ENCODE measurements at regions not wholly inside any gene's neighbourhood (a gene's known extent, or its start where the extent isn't known, plus 50 kb on each side); places are given as distances from the start of the nearest gene placed in this dataset.

DNA sequence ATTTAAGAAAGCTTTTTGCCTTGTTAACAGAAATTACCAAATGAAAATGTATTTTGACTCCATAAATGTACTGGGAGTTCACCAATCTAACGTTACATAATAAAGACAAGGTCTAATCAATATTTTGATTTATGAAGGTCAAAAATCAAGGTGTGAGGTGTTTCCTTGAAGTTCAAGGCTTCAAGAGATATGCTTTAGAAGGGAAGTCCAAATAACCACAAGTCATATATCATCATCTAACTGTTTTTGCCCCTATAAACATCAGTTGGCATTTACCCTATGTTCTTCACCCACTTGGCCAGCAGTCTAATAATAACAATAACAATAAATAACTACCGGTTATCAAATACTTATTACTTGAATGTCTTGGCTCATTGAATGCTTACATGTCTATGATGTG is 196.1 kb upstream of the ID2 start:
- Mint-ChIP-seq H3K9me3 (no peaks in the 10 kb centered on the region), H3K27me3 (no peaks in the 10 kb centered on the region), H3K4me3 (peak overlapping the region; percentile 50 to 94 (median 76)), H3K27ac (peak overlapping the region; percentile 10 to 93 (median 12)), H3K4me1 (peaks cover 27 to 81% (median 52%) of the 10 kb centered on the region in 4 donors), H3K36me3 (no peaks in the 10 kb centered on the region)
- Histone ChIP-seq H3K27me3 (ENCODE audit: control insufficient read depth, insufficient read depth, low read length) (no peaks in the 10 kb centered on the region), H3K36me3 (ENCODE audit: control insufficient read depth, insufficient read depth, low read length) (no peaks in the 10 kb centered on the region), H3K27ac (ENCODE audit: insufficient read depth, low read length, poor library complexity, severe bottlenecking) (peak overlapping the region; percentile 88), H3K9me3 (ENCODE audit: control insufficient read depth in 2 of 2, low read length in 2 of 2) (no peaks in the 10 kb centered on the region), H3K4me1 (ENCODE audit: control insufficient read depth, insufficient read depth, low read length, poor library complexity, severe bottlenecking) (peaks cover 66% of the 10 kb centered on the region), H3K4me3 (ENCODE audit: low read depth, low read length) (peak overlapping the region; percentile 68)
- ATAC-seq (ENCODE audit: low read depth in 2 of 2) (no peak), DNase-seq (no peak)

DNA sequence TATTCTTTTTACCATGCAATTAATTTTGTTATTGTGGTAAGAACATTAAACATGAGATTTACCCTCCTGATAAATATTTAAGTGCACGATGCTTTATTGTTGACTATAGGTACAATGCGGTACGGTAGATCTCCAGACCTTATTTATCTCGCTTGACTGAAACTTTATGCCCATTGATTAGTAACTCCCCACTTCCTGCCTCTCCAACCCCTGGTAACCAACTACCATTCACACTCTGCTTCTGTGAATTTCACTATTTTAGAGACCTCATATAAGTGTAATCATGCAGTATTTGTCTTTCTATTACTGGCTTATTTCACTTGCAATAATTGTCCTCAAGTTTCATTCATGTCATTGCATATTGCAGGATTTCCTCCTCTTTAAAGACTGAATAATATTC is 195.7 kb upstream of the ID2 start:
- no peaks in the 10 kb centered on the region for H3K36me3 ChIP-seq (ENCODE audit: control insufficient read depth, insufficient read depth, low read length)
- H3K4me3 Mint-ChIP-seq: peak overlapping the region; percentile 50 to 94 (median 76)
- H3K4me1 ChIP-seq (ENCODE audit: control insufficient read depth, insufficient read depth, low read length, poor library complexity, severe bottlenecking): peaks cover 62% of the 10 kb centered on the region
- H3K4me1 Mint-ChIP-seq: peaks cover 25 to 78% (median 51%) of the 10 kb centered on the region in 4 donors
- no peaks in the 10 kb centered on the region for H3K36me3 Mint-ChIP-seq
- H3K9me3 ChIP-seq (ENCODE audit: control insufficient read depth in 2 of 2, low read length in 2 of 2): no peaks in the 10 kb centered on the region
- no peaks in the 10 kb centered on the region for H3K9me3 Mint-ChIP-seq
- H3K4me3 ChIP-seq (ENCODE audit: low read depth, low read length): peak overlapping the region; percentile 68
- H3K27me3 ChIP-seq (ENCODE audit: control insufficient read depth, insufficient read depth, low read length): no peaks in the 10 kb centered on the region
- peak overlapping the region; percentile 12 to 93 (median 22) for H3K27ac Mint-ChIP-seq
- no peaks in the 10 kb centered on the region for H3K27me3 Mint-ChIP-seq
- peak in 1 of 3 donors; percentile 41 for DNase-seq
- peak overlapping the region; percentile 88 for H3K27ac ChIP-seq (ENCODE audit: insufficient read depth, low read length, poor library complexity, severe bottlenecking)
- ATAC-seq (ENCODE audit: low read depth in 2 of 2): peak in 1 of 2 donors; percentile 23

DNA sequence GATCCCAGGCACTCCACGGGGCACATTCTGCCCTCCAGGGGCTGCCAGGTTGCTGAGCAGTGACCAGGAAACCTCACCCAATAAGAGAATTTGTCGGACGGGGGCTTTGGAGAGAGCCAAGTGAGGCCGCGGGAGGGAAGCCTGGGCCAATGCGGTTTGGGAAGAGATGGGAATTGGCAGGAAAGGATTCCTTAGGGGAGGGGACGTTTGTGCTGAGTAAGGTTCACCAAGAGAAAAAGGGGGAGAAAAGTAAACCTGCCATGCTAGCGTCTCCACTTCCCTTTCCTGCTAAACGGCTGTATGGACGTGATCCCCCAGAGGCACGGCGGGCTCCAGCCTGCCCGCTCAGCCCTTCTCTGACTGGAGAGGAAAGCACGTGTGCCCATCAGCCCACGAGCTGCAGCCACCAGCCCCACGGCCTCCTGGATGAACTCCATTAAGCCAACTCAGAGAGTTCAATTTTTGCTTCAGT is 194.4 kb upstream of the ID2 start:
- Mint-ChIP-seq H3K4me1 (peaks cover 19 to 64% (median 44%) of the 10 kb centered on the region in 4 donors), H3K36me3 (no peaks in the 10 kb centered on the region), H3K27me3 (no peaks in the 10 kb centered on the region), H3K27ac (peak overlapping the region; percentile 93 to 96 (median 95)), H3K4me3 (peak overlapping the region; percentile 50 to 94 (median 76)), H3K9me3 (no peaks in the 10 kb centered on the region)
- DNase-seq (no peak), ATAC-seq (ENCODE audit: low read depth in 2 of 2) (peak; percentile 2 to 11)
- Histone ChIP-seq H3K9me3 (ENCODE audit: control insufficient read depth in 2 of 2, low read length in 2 of 2) (no peaks in the 10 kb centered on the region), H3K27ac (ENCODE audit: insufficient read depth, low read length, poor library complexity, severe bottlenecking) (peak overlapping the region; percentile 88), H3K4me3 (ENCODE audit: low read depth, low read length) (peak overlapping the region; percentile 87), H3K27me3 (ENCODE audit: control insufficient read depth, insufficient read depth, low read length) (no peaks in the 10 kb centered on the region), H3K4me1 (ENCODE audit: control insufficient read depth, insufficient read depth, low read length, poor library complexity, severe bottlenecking) (peaks cover 50% of the 10 kb centered on the region), H3K36me3 (ENCODE audit: control insufficient read depth, insufficient read depth, low read length) (no peaks in the 10 kb centered on the region)

DNA sequence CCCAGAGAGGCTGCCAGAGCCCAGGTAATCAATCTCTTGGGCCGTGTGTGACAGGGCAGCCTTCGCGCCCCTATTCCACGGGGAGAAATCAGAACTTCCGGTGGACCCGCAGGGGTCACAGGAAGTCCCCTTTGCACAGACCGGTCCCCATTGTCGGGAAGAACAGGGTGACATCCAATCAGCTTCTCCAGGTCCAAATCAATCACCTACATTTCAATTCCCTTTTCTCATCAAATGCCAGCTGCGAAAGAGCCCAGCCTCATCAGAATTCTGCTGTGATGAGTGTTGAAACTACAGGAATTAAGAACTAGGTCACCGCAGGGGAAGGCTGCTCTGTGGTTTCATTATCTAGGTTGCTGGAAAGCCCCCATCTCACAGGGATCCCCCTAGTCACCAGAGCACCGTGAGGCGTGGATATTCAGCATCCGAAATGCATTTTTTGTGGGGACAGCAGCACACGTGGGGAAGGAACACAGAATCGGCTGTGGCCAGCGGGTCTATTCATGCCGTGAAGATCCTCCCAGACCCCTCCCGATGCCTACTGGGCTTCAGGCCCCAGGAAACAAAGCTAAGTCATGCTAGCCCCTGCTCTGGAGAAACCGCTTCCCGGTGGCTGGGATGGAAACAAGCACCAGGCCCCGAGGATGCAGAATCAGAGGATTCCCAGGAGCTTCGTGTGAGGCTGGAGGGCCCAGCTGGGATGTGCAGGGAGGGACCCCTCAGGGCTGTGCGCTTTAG is 193.7 kb upstream of the ID2 start:
- H3K9me3 ChIP-seq (ENCODE audit: control insufficient read depth in 2 of 2, low read length in 2 of 2): no peaks in the 10 kb centered on the region
- Mint-ChIP-seq H3K27ac (peak overlapping the region; percentile 93 to 96 (median 95)), H3K4me3 (peak overlapping the region; percentile 50 to 94 (median 76)), H3K9me3 (no peaks in the 10 kb centered on the region), H3K27me3 (no peaks in the 10 kb centered on the region), H3K36me3 (no peaks in the 10 kb centered on the region), H3K4me1 (peaks cover 17 to 57% (median 40%) of the 10 kb centered on the region in 4 donors)
- peak; percentile 66 to 73 for ATAC-seq (ENCODE audit: low read depth in 2 of 2)
- no peaks in the 10 kb centered on the region for H3K36me3 ChIP-seq (ENCODE audit: control insufficient read depth, insufficient read depth, low read length)
- DNase-seq: peak; percentile 55 to 60 (median 59)
- no peaks in the 10 kb centered on the region for H3K27me3 ChIP-seq (ENCODE audit: control insufficient read depth, insufficient read depth, low read length)
- H3K4me1 ChIP-seq (ENCODE audit: control insufficient read depth, insufficient read depth, low read length, poor library complexity, severe bottlenecking): peaks cover 46% of the 10 kb centered on the region
- H3K27ac ChIP-seq (ENCODE audit: insufficient read depth, low read length, poor library complexity, severe bottlenecking): peak overlapping the region; percentile 88
- peak overlapping the region; percentile 87 for H3K4me3 ChIP-seq (ENCODE audit: low read depth, low read length)

DNA sequence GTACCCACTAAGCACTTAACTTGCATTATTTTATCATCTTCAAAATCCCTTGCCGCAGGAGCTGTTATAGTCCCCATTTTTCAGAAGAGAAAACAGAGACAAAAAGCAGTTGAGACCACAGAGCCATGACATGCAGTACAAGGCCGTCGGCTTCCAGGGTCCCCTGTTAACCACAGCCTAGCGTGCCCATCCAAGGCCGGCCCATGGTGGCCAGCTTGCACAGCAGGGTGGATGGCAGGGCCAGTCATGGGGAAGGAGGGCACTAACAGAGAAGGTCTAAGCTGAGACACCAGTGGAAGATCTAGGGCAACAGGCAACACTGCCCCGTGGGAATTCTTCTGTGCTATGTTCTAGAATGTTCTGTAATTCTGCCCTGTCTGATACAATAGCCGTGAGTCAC is 192.6 kb upstream of the ID2 start:
- Histone ChIP-seq H3K4me1 (ENCODE audit: control insufficient read depth, insufficient read depth, low read length, poor library complexity, severe bottlenecking) (peaks cover 46% of the 10 kb centered on the region), H3K9me3 (ENCODE audit: control insufficient read depth in 2 of 2, low read length in 2 of 2) (no peaks in the 10 kb centered on the region), H3K27ac (ENCODE audit: insufficient read depth, low read length, poor library complexity, severe bottlenecking) (peak overlapping the region; percentile 88), H3K4me3 (ENCODE audit: low read depth, low read length) (peak overlapping the region; percentile 87), H3K27me3 (ENCODE audit: control insufficient read depth, insufficient read depth, low read length) (no peaks in the 10 kb centered on the region), H3K36me3 (ENCODE audit: control insufficient read depth, insufficient read depth, low read length) (no peaks in the 10 kb centered on the region)
- H3K4me1 Mint-ChIP-seq: peaks cover 17 to 52% (median 39%) of the 10 kb centered on the region in 4 donors
- DNase-seq: no peak
- H3K9me3 Mint-ChIP-seq: no peaks in the 10 kb centered on the region
- peak overlapping the region; percentile 93 to 96 (median 95) for H3K27ac Mint-ChIP-seq
- H3K27me3 Mint-ChIP-seq: no peaks in the 10 kb centered on the region
- ATAC-seq (ENCODE audit: low read depth in 2 of 2): no peak
- H3K4me3 Mint-ChIP-seq: peak overlapping the region; percentile 50 to 94 (median 76)
- no peaks in the 10 kb centered on the region for H3K36me3 Mint-ChIP-seq

DNA sequence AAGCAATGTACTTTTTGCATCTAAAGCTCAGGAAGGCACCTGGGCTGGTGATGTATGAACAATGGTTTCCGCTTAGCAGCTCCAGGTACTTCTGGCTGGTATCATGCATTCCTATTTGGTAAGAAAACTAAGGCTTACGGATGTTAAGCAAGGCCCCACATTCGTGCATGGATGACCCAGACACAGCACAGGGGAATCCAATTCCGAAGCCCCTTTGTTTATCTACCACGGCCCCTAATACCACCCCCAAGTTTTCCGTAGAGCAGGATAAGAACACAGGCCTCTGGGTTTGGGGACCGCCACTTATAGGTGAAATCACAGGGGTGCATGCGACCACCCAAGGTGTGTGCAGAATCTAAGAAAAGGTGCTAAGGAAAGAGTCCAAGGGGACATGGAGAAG is 192.1 kb upstream of the ID2 start:
- ATAC-seq (ENCODE audit: low read depth in 2 of 2) (no peak), DNase-seq (no peak)
- Mint-ChIP-seq H3K9me3 (no peaks in the 10 kb centered on the region), H3K36me3 (no peaks in the 10 kb centered on the region), H3K4me1 (peaks cover 14 to 48% (median 35%) of the 10 kb centered on the region in 4 donors), H3K27me3 (no peaks in the 10 kb centered on the region), H3K27ac (peak overlapping the region in 2 of 3 donors; percentile 95 to 96), H3K4me3 (peak overlapping the region in 2 of 4 donors; percentile 50 to 67)
- H3K27ac ChIP-seq (ENCODE audit: insufficient read depth, low read length, poor library complexity, severe bottlenecking): peak overlapping the region; percentile 88
- H3K9me3 ChIP-seq (ENCODE audit: control insufficient read depth in 2 of 2, low read length in 2 of 2): no peaks in the 10 kb centered on the region
- H3K27me3 ChIP-seq (ENCODE audit: control insufficient read depth, insufficient read depth, low read length): no peaks in the 10 kb centered on the region
- peaks cover 42% of the 10 kb centered on the region for H3K4me1 ChIP-seq (ENCODE audit: control insufficient read depth, insufficient read depth, low read length, poor library complexity, severe bottlenecking)
- no peaks in the 10 kb centered on the region for H3K36me3 ChIP-seq (ENCODE audit: control insufficient read depth, insufficient read depth, low read length)
- H3K4me3 ChIP-seq (ENCODE audit: low read depth, low read length): peak overlapping the region; percentile 87

DNA sequence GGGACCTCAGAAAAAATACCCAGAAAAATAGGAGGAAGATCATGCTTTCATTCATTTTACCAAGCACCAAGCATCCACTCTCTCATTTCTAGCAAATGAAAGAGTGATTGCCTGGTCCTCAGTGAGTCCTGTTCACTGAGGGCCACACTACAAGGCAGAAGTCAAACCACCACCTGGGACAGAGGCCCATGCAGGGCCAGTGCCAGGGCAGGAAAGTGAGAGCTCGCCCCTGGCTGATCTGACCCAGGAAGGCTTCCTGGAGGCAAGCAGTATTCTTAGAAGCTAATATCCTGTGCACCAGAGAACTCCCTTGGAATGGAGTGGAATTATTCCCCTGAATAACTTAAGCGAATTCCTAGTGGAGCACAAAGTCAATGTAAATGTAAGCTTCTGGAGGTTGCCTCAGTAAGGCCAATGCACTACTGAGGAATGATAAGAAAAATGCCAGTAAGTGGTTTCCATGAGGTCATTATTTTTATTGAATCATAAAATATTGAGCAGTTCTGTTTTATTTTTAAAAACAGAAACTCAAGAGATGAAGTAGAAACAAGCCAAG is 191.6 kb upstream of the ID2 start:
- H3K36me3 ChIP-seq (ENCODE audit: control insufficient read depth, insufficient read depth, low read length): no peaks in the 10 kb centered on the region
- H3K27me3 ChIP-seq (ENCODE audit: control insufficient read depth, insufficient read depth, low read length): no peaks in the 10 kb centered on the region
- H3K4me1 ChIP-seq (ENCODE audit: control insufficient read depth, insufficient read depth, low read length, poor library complexity, severe bottlenecking): peaks cover 37% of the 10 kb centered on the region
- ATAC-seq (ENCODE audit: low read depth in 2 of 2) (no peak), DNase-seq (no peak)
- H3K4me3 Mint-ChIP-seq: no peak overlapping the region
- no peaks in the 10 kb centered on the region for H3K27me3 Mint-ChIP-seq
- H3K36me3 Mint-ChIP-seq: no peaks in the 10 kb centered on the region
- no peaks in the 10 kb centered on the region for H3K9me3 Mint-ChIP-seq
- peak overlapping the region in 1 of 3 donors; percentile 95 for H3K27ac Mint-ChIP-seq
- H3K4me3 ChIP-seq (ENCODE audit: low read depth, low read length): no peak overlapping the region
- no peaks in the 10 kb centered on the region for H3K9me3 ChIP-seq (ENCODE audit: control insufficient read depth in 2 of 2, low read length in 2 of 2)
- no peak overlapping the region for H3K27ac ChIP-seq (ENCODE audit: insufficient read depth, low read length, poor library complexity, severe bottlenecking)
- H3K4me1 Mint-ChIP-seq: peaks cover 14 to 44% (median 32%) of the 10 kb centered on the region in 4 donors
